Retinal pigment epithelial cell (primary cell): ENCODE measurements at regions not wholly inside any gene's neighbourhood (a gene's known extent, or its start where the extent isn't known, plus 50 kb on each side); places are given as distances from the start of the nearest gene placed in this dataset.

Experiments used
- DNase-seq: peaks from one replicate; pipeline ENCODE4 v3.0.0-alpha.2; 2010; ENCODE audit warnings: low read depth
- H3K4me3 ChIP-seq: 2 replicates; pipeline ENCODE4 v1.5.1; 2011; ENCODE audit warnings: mild to moderate bottlenecking, low read length, control low read depth, moderate library complexity
- CTCF ChIP-seq: conservative IDR thresholded peaks from 2 replicates; pipeline ENCODE4 v1.5.1; 2011; ENCODE audit warnings: low read depth, low read length, control low read depth, inconsistent platforms

- H3K4me3 ChIP-seq = no peak overlapping the region
- no peak for DNase-seq
- TF ChIP-seq CTCF = no peak
Measured at GRCh38 chr5:112472614-112473013, 53.5 kb upstream of the EPB41L4A start.

- DNase-seq = no peak
- TF ChIP-seq CTCF = no peak
- no peak overlapping the region for H3K4me3 ChIP-seq
Measured at GRCh38 chr5:112473989-112474388, 54.9 kb upstream of the EPB41L4A start.

DNA sequence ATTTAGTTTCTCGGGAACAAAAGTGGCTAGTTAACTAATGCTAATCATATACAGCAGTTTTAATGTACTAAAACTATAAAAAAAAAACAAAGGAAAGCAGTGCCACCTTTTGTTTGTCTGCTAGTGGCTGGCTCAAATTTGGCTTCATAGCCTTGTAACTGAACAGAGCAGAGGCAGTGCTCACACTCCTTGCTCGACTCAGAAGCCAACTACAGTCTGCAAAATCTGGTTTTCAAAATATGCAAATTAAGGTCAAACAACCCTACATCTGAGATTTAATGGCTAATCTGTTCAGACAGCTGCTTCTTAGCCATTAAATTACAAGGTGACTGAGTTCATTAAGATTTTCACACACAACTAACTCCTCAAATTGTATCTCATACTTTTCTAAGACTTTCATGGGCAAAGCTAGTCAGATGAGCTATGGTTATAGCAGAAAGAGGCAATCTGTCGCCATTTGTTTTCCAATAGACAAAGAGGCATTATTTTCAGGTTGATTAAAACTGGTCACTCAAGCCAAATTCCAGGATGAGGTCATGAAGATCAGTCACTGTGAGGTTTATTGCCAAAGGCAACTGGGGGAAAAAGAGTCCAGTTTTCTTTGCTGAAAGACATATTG is 56.8 kb upstream of the EPB41L4A start:
- no peak for TF ChIP-seq CTCF
- peak; percentile 41 for DNase-seq
- no peak overlapping the region for H3K4me3 ChIP-seq

DNA sequence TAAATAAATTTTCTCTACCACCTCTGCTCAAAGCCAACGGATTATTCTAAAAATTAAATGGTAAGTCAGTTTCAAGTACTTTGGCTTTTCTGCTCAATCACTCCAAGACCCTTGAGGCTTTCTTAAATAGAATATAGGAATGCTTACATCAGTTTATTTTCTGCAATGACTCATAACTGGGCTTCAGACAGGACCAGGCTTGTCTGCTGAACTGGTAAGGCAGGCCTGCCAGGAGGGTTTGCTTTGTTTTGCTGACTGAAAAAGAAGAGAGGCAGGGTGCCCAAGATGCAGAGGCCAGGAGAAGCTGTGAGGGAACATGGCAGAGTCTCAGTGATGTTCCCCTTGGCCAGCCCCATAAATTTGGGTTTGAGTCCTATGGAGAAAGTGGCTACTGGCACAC is 60.3 kb upstream of the EPB41L4A start:
- peak; percentile 44 for DNase-seq
- H3K4me3 ChIP-seq = no peak overlapping the region

GRCh38 chr5:112480501-112480900 is 61.4 kb upstream of the EPB41L4A start:
- no peak for DNase-seq
- TF ChIP-seq CTCF = no peak
- no peak overlapping the region for H3K4me3 ChIP-seq

More for the DNA sequence above, 60.3 kb upstream of the EPB41L4A start:
- TF ChIP-seq CTCF = no peak

DNA sequence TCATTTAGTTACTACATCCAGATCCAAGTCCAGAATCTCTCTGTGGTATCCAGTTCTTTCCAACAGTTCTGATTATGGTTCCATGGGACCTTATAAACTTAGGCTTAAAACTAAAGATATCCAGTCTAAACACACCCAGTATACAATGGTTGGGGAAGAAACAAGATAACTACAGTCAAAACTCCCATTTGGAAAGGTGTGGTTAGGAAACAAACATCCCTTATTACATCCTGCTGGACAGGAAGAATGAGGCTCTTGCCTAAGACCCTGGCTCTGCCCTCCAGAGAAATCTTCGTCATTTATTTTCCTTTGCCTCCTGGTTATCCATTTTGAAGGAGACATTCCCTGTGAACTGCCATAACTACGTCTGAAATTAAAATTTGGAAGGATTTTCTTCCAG is 64.6 kb upstream of the EPB41L4A start:
- no peak for DNase-seq
- no peak overlapping the region for H3K4me3 ChIP-seq
- no peak for TF ChIP-seq CTCF

DNA sequence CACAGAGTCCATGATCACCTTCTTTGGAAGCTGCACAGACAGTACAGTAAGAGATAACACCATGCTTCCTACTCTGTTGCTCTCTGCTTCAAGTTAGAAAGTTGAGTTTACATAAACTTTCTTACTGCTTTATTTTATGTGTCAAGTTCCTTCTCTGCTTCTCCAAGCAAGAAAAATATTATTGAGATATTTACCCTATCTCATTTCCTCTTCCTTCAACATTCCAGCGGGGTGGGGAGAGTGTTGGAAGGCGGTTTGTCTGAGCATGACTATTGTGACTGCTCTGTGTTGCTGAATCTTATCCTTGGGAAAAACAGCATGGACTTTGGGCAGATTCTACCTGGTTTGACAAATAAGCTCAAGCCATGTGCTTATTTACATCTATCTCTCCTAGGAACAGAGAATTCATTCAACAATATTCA is 66.9 kb upstream of the EPB41L4A start:
- no peak for DNase-seq
- no peak overlapping the region for H3K4me3 ChIP-seq
- TF ChIP-seq CTCF = no peak
